ENCODE measurements at regions not wholly inside any gene's neighbourhood (a gene's known extent, or its start where the extent isn't known, plus 50 kb on each side); places are given as distances from the start of the nearest gene placed in this dataset.

DNA sequence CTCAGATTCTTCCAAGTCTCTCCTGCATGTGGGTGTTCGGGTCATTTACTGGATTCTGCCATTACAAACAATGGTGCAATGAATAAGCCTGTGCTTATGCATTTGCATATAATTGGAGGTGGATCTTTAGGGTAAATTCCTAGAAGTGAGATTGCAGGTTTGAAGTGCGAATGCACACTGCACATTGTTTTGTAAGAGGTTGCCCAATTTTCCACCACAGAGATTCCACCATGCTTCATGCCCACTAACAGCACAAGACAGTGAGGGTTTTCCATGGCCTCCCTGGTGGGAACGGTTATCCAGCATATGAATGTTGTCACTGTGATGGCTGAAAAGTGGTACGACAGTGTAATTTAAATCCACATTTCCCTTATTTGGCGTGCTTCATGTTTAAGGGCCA lies 178.8 kb upstream of the PMEPA1 start:
- H3K27me3 ChIP-seq (ENCODE audit: low read depth) = no peaks in the 10 kb centered on the region
- H3K36me3 ChIP-seq = no peaks in the 10 kb centered on the region
- no peak overlapping the region for H3K27ac ChIP-seq
- no peak overlapping the region for H3K4me3 ChIP-seq
- DNase-seq = no peak
- TF ChIP-seq, protein P1, sequence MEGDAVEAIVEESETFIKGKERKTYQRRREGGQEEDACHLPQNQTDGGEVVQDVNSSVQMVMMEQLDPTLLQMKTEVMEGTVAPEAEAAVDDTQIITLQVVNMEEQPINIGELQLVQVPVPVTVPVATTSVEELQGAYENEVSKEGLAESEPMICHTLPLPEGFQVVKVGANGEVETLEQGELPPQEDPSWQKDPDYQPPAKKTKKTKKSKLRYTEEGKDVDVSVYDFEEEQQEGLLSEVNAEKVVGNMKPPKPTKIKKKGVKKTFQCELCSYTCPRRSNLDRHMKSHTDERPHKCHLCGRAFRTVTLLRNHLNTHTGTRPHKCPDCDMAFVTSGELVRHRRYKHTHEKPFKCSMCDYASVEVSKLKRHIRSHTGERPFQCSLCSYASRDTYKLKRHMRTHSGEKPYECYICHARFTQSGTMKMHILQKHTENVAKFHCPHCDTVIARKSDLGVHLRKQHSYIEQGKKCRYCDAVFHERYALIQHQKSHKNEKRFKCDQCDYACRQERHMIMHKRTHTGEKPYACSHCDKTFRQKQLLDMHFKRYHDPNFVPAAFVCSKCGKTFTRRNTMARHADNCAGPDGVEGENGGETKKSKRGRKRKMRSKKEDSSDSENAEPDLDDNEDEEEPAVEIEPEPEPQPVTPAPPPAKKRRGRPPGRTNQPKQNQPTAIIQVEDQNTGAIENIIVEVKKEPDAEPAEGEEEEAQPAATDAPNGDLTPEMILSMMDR (IDR thresholded peaks at IDR 0.05) = no peak
- no peak for ATAC-seq
- H3K4me1 ChIP-seq = no peaks in the 10 kb centered on the region
- intact Hi-C loops (cut with DNase I) = no loop called here
- no peaks in the 10 kb centered on the region for H3K9me3 ChIP-seq

DNA sequence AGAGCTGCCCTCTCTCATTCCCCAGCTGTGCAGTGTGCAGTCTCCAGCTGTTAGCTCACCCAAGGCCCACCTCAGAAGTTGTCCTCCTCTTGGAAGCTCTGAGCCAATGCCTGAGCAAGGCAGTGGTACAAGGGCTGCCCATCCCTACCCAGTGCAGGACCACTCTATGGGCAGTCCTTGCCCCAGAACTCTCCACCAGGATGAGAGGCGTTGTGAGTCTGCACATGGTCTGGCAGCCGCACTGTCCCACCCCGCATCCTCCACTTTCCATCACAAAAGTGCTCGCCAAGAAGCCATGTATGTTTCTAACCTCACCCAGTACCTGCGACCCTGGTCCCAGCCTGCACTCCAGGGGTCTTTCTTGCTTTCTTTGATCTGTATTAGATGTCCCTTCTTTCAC lies 175.1 kb upstream of the PMEPA1 start:
- DNase-seq (no peak), ATAC-seq (no peak)
- H3K4me1 ChIP-seq = no peaks in the 10 kb centered on the region
- no peak overlapping the region for H3K27ac ChIP-seq
- no peaks in the 10 kb centered on the region for H3K9me3 ChIP-seq
- intact Hi-C loops (cut with DNase I) = no loop called here
- H3K27me3 ChIP-seq (ENCODE audit: low read depth) = no peaks in the 10 kb centered on the region
- H3K4me3 ChIP-seq = no peak overlapping the region
- TF ChIP-seq, protein P1 (IDR thresholded peaks at IDR 0.05) = no peak
- H3K36me3 ChIP-seq = no peaks in the 10 kb centered on the region

DNA sequence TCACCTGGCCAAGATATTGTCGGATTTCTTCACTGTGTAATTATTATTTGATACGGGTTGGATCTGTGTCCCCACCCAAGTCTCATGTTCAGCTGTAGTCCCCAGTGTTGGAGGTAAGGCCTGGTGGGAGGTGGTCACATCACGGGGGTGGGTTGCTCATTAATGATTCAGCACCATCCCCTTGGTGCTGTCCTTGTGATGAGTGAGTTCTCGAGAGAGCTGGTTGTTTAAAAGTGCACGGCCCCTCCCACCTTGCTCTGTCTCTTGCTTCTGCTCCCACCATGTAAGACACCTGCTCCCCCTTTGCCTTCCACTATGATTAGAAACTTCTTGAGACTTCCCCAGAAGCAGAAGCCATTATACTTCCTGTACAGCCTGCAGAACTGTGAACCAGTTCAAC lies 173.9 kb upstream of the PMEPA1 start:
- no peak overlapping the region for H3K4me3 ChIP-seq
- no peaks in the 10 kb centered on the region for H3K9me3 ChIP-seq
- no peaks in the 10 kb centered on the region for H3K27me3 ChIP-seq (ENCODE audit: low read depth)
- H3K36me3 ChIP-seq = no peaks in the 10 kb centered on the region
- ATAC-seq (no peak), DNase-seq (no peak)
- TF ChIP-seq, protein P1 (IDR thresholded peaks at IDR 0.05) = no peak
- intact Hi-C loops (cut with DNase I) = no loop called here
- no peaks in the 10 kb centered on the region for H3K4me1 ChIP-seq
- H3K27ac ChIP-seq = no peak overlapping the region

DNA sequence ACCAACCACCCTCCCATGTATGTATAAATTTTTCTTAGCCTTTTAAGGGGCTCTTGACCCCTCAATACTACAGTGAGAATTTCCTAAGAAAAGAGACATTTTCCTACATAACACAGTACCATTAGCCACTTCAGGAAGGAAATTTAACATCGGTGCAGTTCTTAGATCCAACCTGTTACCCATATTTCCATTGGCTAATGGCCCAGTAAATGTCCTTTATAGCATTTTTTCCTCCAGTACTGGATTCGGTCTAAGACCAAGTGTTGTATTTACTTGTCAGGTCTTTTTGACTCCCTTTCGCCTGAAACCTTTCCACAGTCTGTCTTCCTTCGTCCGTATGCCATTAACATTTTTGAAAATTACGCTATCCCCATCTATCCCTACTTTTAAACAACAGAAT lies 173.4 kb upstream of the PMEPA1 start:
- Histone ChIP-seq H3K27me3 (ENCODE audit: low read depth) (no peaks in the 10 kb centered on the region), H3K27ac (no peak overlapping the region), H3K36me3 (no peaks in the 10 kb centered on the region), H3K9me3 (no peaks in the 10 kb centered on the region), H3K4me3 (no peak overlapping the region), H3K4me1 (no peaks in the 10 kb centered on the region)
- ATAC-seq (no peak), DNase-seq (no peak)
- intact Hi-C loops (cut with DNase I) = no loop called here
- TF ChIP-seq, protein P1 (IDR thresholded peaks at IDR 0.05) = no peak

DNA sequence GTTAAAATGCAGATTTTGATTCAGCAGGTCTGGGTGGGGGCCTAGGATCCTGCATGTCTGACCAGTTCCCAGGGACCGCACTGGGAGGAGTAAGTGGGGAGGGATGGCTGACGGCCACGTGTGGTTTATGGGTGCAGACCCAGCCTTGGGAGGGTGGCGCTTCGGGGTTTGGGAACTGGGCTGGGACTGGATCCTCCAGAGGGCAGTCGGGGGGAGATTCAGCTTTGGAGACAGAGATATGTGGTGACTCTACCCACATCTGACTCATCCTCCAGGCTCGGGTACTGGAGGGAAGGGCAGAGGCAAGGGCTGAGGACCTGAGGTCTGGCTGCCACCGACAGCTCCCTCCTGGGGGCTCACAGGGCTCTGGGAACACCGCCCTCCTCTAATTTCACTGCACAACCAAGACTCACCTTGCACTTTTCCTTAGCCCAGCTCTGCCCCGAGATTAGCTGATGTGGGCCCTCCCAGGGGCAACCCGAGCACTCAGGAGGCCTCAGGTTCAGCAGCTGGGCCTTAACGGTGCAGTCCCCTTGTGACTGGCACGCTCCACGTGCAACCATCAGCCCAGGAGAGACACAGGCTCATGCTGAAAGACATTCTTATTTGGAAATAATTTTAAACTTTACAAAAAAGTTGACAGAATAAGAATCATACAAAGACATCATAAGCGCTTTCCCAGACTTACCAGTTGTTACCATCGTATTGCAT lies 172.8 kb upstream of the PMEPA1 start:
- Histone ChIP-seq H3K27me3 (ENCODE audit: low read depth) (no peaks in the 10 kb centered on the region), H3K36me3 (no peaks in the 10 kb centered on the region), H3K4me3 (no peak overlapping the region), H3K4me1 (no peaks in the 10 kb centered on the region), H3K9me3 (no peaks in the 10 kb centered on the region), H3K27ac (no peak overlapping the region)
- no peak for DNase-seq
- TF ChIP-seq, protein P1 (IDR thresholded peaks at IDR 0.05) = no peak
- intact Hi-C loops (cut with DNase I) = no loop called here
- ATAC-seq = no peak
